Mucosa of descending colon (tissue), 3 donors: ENCODE measurements at regions not wholly inside any gene's neighbourhood (a gene's known extent, or its start where the extent isn't known, plus 50 kb on each side); places are given as distances from the start of the nearest gene placed in this dataset.

Experiments
- ATAC-seq: fragments of 200-7000 bp; cut with Tn5 transposase; one replicate; pipeline ENCODE4 v1.9.1; 2020; ENCODE audit warnings: mild to moderate bottlenecking, moderate library complexity
- DNase-seq, 3 donors: peaks; one replicate each; pipeline ENCODE4 v3.0.0-alpha.2; 2020
- H3K36me3 ChIP-seq: fragments of 200-600 bp; one replicate; pipeline ENCODE4 v1.8.0; 2021; ENCODE audit warnings: low read depth, mild to moderate bottlenecking
- H3K4me1 ChIP-seq: fragments of 200-600 bp; one replicate; pipeline ENCODE4 v1.8.0; 2021; ENCODE audit warnings: low read depth, mild to moderate bottlenecking
- H3K4me3 ChIP-seq: fragments of 200-600 bp; one replicate; pipeline ENCODE4 v1.8.0; 2021; ENCODE audit warnings: mild to moderate bottlenecking
- H3K9me3 ChIP-seq: fragments of 200-600 bp; one replicate; pipeline ENCODE4 v1.8.0; 2021; ENCODE audit warnings: mild to moderate bottlenecking
- CTCF ChIP-seq: fragments of 200-600 bp; IDR thresholded peaks from one replicate; pipeline ENCODE4 v1.8.0; 2022; ENCODE audit warnings: antibody characterized with exemption, mild to moderate bottlenecking
- intact Hi-C, 2 donors: fragments of 100-400 bp; cut with DNase I in 1 of 2; cut with micrococcal nuclease in 1 of 2; formaldehyde crosslinking; loops; one replicate each; pipeline versions ENCODE4 v1.11.0 to v1.11.1; 2022; cut with DNase I, micrococcal nuclease
- donor health status: DM: no; HTN: no; CAD: no; lungs with moderate emphysema.
- donor health status: DM: no; HTN: no; CAD: no.
- donor health status: DM: no; HTN: yes; CAD: no.

DNA sequence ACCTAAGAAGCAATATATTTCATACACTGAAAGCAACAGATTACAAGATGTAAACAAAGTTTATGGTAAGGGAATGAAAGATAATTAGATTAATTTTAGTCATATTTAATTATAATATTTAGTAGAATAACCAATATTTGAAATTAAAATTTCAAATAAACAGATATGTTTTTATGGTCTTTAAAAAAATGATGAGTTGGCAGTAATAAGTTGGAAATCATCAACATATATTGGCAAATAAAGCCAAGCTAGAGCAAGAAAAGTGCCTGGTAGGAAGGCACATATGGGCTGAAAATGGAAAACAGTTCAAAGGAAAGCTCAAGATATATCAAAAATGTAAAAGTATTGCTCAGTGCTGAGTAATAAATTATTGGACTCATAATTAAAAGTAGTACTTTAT lies 1274.0 kb downstream of the AMY1C start:
- Histone ChIP-seq H3K4me3 (no peak overlapping the region), H3K36me3 (no peaks in the 10 kb centered on the region), H3K9me3 (no peaks in the 10 kb centered on the region), H3K4me1 (no peaks in the 10 kb centered on the region)
- TF ChIP-seq CTCF = no peak
- ATAC-seq = no peak
- DNase-seq = no peak
- intact Hi-C loops = no loop called here

GRCh38 chr1:105027838-105028471 lies 1278.3 kb downstream of the AMY1C start:
- Histone ChIP-seq H3K4me1 (no peaks in the 10 kb centered on the region), H3K9me3 (no peaks in the 10 kb centered on the region), H3K4me3 (no peak overlapping the region), H3K36me3 (no peaks in the 10 kb centered on the region)
- TF ChIP-seq CTCF = no peak
- ATAC-seq (no peak), DNase-seq (no peak)
- intact Hi-C loops = no loop called here

- intact Hi-C loops = no loop called here
- TF ChIP-seq CTCF = no peak
- no peaks in the 10 kb centered on the region for H3K4me1 ChIP-seq
- H3K36me3 ChIP-seq = no peaks in the 10 kb centered on the region
- H3K4me3 ChIP-seq = no peak overlapping the region
- ATAC-seq = no peak
- DNase-seq = no peak
- H3K9me3 ChIP-seq = peaks cover 2% of the 10 kb centered on the region
Observed at GRCh38 chr1:105072446-105072845, 1322.7 kb downstream of the AMY1C start.

DNA sequence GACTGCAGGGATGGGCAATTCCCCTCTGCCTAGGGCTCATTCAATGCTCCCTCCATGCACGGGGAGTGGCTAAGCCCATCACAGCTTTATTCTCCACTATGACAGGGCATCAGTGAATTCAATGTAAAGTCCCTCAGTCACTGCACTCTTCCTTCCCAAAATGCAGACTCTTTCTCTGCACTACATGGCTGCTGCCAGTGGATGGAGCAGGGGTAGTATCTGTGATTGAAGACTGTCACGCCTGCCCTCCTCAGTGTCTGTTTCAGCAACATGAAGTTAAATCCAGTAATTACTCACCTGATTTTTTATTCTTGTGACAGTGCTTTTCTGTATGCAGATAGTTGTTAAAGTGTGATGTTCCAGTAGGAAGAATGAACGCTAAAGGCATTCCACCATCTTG lies 1323.2 kb downstream of the AMY1C start:
- Histone ChIP-seq H3K4me3 (no peak overlapping the region), H3K4me1 (no peaks in the 10 kb centered on the region), H3K9me3 (peaks cover 2% of the 10 kb centered on the region), H3K36me3 (no peaks in the 10 kb centered on the region)
- no peak for TF ChIP-seq CTCF
- intact Hi-C loops = no loop called here
- ATAC-seq = no peak
- no peak for DNase-seq

- intact Hi-C loops = no loop called here
- H3K4me1 ChIP-seq = no peaks in the 10 kb centered on the region
- TF ChIP-seq CTCF = no peak
- DNase-seq = no peak
- no peak overlapping the region for H3K4me3 ChIP-seq
- H3K9me3 ChIP-seq = peaks cover 2% of the 10 kb centered on the region
- no peaks in the 10 kb centered on the region for H3K36me3 ChIP-seq
- no peak for ATAC-seq
Observed at GRCh38 chr1:105073660-105074059, 1324.0 kb downstream of the AMY1C start.

DNA sequence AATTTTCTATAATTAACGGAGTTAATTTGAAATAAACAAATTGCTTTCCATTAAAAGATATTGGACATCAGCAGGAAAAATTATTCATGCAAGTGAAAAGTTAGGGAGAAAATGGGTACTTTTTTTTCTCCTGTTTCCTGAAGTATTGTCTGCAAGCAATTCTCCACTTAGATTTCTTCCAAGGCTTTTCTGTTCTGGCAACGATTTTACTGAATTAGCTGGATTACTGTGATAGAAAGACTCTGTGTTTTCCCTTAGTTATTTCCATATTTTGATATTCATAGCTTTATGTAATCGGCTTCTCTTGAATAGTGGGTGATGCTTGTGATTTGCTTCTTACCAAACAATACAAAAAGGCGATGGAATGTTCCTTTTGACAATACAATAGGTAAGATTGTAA lies 1333.9 kb downstream of the AMY1C start:
- TF ChIP-seq CTCF = no peak
- no peaks in the 10 kb centered on the region for H3K4me1 ChIP-seq
- ATAC-seq (no peak), DNase-seq (no peak)
- H3K4me3 ChIP-seq = no peak overlapping the region
- H3K36me3 ChIP-seq = no peaks in the 10 kb centered on the region
- intact Hi-C loops = no loop called here
- no peaks in the 10 kb centered on the region for H3K9me3 ChIP-seq
